Activated CD8-positive, alpha-beta memory T cell treated with anti-CD3 and anti-CD28 coated beads, Interleukin-2, amount 10 ng/mL, durations not matched to agents 7 days and 5 days (primary cell): ENCODE measurements at regions not wholly inside any gene's neighbourhood (a gene's known extent, or its start where the extent isn't known, plus 50 kb on each side); places are given as distances from the start of the nearest gene placed in this dataset.
"Not testable (repeated sequence)": the region's sequence is repeated elsewhere in the genome, so short reads cannot be mapped to it uniquely, and the experiment has no call there.

Source experiments
- ATAC-seq: fragments of 150-1000 bp; cut with Tn5 transposase; one replicate; pipeline ENCODE4 v1.10.0; 2021; ENCODE audit warnings: moderate library complexity
- CTCF ChIA-PET: fragments of 350-600 bp; sonication (Branson Sonifier 250); formaldehyde crosslinking; loops from one replicate; lab custom pipeline; 2021; ENCODE audit warnings: antibody characterized with exemption; lab: Charles Lee
- DNase-seq: peaks from one replicate; pipeline ENCODE4 v3.0.0-alpha.2; 2020
- H3K27ac Mint-ChIP-seq: one replicate; pipeline ENCODE4 v1.8.0; 2021; ENCODE audit warnings: mild to moderate bottlenecking, mixed read lengths
- H3K27me3 Mint-ChIP-seq: one replicate; pipeline ENCODE4 v1.8.0; 2021; ENCODE audit warnings: mixed read lengths
- H3K36me3 Mint-ChIP-seq: one replicate; pipeline ENCODE4 v1.8.0; 2021; ENCODE audit warnings: mild to moderate bottlenecking, mixed read lengths
- H3K4me1 Mint-ChIP-seq: one replicate; pipeline ENCODE4 v1.8.0; 2021; ENCODE audit warnings: mixed read lengths
- H3K4me3 Mint-ChIP-seq: one replicate; pipeline ENCODE4 v1.8.0; 2021; ENCODE audit warnings: mild to moderate bottlenecking, moderate library complexity, mixed read lengths
- H3K9me3 Mint-ChIP-seq: one replicate; pipeline ENCODE4 v1.8.0; 2022; ENCODE audit warnings: low read depth, mixed read lengths

DNA sequence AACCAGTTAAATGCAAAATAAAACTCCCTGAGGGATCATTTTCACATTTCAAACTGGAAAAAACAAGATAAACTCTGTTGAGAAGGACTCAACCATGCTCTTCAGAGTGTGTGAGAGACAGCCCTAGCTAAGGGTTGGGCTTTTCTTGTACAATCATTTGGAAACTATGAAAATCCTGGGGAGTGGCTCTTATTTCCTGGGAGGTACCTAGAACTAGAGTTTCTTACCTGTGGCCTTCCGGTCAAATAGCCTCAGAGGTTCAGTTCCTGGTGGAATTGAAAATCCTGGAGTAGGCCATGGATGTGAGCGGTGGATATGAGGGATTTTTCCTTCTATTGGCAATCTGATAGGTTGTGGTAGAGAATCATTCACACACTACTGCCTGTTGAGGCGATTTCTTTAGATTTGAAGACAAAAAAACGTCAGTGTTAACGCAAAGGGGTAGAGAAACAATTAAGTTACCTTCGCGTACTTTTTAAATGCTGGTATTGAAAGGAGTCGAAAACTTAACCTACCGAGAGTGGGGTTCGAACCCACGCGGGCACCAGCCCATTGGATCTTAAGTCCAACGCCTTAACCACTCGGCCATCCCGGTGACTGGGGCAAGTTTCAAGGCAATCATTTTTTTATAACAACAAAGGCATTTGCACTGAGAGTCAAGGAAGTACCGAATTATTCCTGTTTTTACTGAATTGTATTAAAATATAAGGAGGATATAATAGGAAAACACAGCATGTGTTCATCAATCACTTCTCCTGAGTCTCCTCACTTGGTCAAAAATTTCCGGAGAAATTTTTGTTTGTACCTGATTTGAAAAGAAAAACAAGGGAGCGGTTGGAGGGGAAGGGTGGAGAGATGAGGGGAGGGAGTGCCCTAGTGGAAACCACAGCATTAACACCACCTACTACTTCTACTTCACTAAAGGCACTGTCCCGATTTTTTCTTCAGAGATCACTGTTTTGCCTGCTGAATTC, 191.3 kb downstream of the OR2B2 start:
- Mint-ChIP-seq H3K27ac (no peak overlapping the region), H3K27me3 (peaks cover 39% of the 10 kb centered on the region), H3K36me3 (no peaks in the 10 kb centered on the region), H3K4me1 (peaks cover 27% of the 10 kb centered on the region), H3K9me3 (no peaks in the 10 kb centered on the region), H3K4me3 (peak overlapping the region; percentile 4)
- ATAC-seq (no peak), DNase-seq (no peak)
- CTCF ChIA-PET: no interaction called here

DNA sequence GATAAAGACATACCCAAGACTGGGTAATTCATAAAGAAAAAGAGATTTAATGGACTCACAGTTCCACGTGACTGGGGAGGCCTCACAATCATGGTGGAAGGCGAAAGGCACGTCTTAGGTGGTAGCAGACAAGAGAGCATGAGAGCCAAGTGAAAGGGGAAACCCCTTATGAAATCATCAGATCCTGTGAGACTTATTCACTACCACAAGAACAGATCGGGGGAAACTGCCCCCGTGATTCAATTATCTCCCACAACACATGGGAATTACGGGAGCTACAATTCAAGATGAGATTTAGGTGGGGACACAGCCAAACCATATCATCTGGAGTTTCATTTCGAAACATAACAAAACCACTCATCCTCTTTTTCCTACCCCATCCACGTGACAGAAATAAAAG, 193.2 kb downstream of the OR2B2 start:
- Mint-ChIP-seq H3K4me1 (peaks cover 27% of the 10 kb centered on the region), H3K27me3 (peaks cover 34% of the 10 kb centered on the region)
- H3K36me3 Mint-ChIP-seq, H3K4me3 Mint-ChIP-seq, CTCF ChIA-PET, ATAC-seq, H3K27ac Mint-ChIP-seq, H3K9me3 Mint-ChIP-seq: not testable (repeated sequence)
- peak; percentile 40 for DNase-seq

DNA sequence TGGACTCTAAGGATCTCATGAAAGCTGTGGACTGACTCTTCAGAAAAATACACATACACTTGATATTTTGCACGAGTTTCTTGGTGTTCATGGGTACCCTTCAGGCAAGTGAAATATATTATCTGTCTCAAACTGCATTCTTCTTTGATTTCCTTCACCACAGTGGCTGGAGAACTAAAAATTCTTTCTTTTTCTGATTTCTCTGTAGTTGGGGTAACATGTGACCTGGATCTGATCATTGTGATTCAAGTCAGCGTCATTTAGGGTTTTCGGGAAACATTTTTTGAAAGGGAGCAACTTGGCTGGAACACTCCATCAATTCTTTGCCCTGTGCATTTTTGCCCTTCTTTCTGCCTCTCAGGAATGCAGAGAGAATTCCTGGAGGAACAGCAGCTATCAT, 205.8 kb downstream of the OR2B2 start:
- CTCF ChIA-PET: no interaction called here
- peaks cover 3% of the 10 kb centered on the region for H3K4me1 Mint-ChIP-seq
- no peak overlapping the region for H3K27ac Mint-ChIP-seq
- ATAC-seq: no peak
- H3K27me3 Mint-ChIP-seq: no peaks in the 10 kb centered on the region
- peaks cover 37% of the 10 kb centered on the region for H3K36me3 Mint-ChIP-seq
- no peak for DNase-seq
- no peak overlapping the region for H3K4me3 Mint-ChIP-seq
- H3K9me3 Mint-ChIP-seq: no peaks in the 10 kb centered on the region

DNA sequence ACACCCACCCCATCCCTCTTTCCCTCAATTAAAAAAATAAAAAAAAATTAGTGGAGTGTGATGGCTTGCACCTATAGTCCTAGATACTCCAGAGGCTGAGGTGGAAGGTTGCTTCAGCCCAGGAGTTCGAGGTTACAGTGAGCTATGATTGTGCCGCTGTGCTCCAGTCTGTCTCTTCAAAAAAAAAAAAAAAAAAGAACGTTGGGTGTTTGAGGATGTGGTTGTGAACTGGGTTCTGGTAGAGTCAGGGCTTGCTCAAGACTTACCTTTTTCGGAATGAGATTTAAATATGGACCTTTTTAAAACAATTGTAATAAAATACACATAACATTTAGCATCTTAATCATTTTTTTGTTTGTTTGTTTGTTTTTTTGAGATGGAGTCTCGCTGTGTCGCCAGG, 211.9 kb downstream of the OR2B2 start:
- H3K36me3 Mint-ChIP-seq: peaks cover 41% of the 10 kb centered on the region
- H3K4me3 Mint-ChIP-seq: no peak overlapping the region
- ATAC-seq (no peak), DNase-seq (no peak)
- CTCF ChIA-PET: no interaction called here
- peaks cover 33% of the 10 kb centered on the region for H3K4me1 Mint-ChIP-seq
- H3K9me3 Mint-ChIP-seq: peaks cover 2% of the 10 kb centered on the region
- no peaks in the 10 kb centered on the region for H3K27me3 Mint-ChIP-seq
- H3K27ac Mint-ChIP-seq: peak overlapping the region; percentile 4

DNA sequence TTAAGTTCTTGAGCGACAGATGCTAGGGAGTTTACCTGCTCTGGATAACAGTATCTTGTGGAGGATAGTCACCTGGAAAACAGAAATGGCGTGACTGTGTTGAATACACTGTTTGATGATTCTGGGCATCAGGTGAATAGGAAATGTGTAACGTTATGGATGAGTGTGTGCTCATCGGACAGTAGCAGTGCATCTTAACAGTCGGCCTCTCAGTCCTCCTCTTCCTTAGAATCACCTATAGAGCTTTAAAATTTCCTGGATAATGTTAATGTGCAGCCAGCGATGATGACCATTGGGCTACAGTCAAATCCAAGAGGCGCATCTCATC, 217.7 kb downstream of the OR2B2 start:
- peak overlapping the region; percentile 89 for H3K4me3 Mint-ChIP-seq
- CTCF ChIA-PET: interaction anchor here (0.9 to 1.2 kb wide), 2 partner anchors 10 to 58 kb away, joined by 3 to 5 read pairs; no protein-coding TSS in a partner anchor
- H3K27me3 Mint-ChIP-seq: peaks cover 4% of the 10 kb centered on the region
- peaks cover 12% of the 10 kb centered on the region for H3K36me3 Mint-ChIP-seq
- H3K4me1 Mint-ChIP-seq: peaks cover 28% of the 10 kb centered on the region
- peak overlapping the region; percentile 85 for H3K27ac Mint-ChIP-seq
- peaks cover 2% of the 10 kb centered on the region for H3K9me3 Mint-ChIP-seq
- ATAC-seq (no peak), DNase-seq (no peak)

DNA sequence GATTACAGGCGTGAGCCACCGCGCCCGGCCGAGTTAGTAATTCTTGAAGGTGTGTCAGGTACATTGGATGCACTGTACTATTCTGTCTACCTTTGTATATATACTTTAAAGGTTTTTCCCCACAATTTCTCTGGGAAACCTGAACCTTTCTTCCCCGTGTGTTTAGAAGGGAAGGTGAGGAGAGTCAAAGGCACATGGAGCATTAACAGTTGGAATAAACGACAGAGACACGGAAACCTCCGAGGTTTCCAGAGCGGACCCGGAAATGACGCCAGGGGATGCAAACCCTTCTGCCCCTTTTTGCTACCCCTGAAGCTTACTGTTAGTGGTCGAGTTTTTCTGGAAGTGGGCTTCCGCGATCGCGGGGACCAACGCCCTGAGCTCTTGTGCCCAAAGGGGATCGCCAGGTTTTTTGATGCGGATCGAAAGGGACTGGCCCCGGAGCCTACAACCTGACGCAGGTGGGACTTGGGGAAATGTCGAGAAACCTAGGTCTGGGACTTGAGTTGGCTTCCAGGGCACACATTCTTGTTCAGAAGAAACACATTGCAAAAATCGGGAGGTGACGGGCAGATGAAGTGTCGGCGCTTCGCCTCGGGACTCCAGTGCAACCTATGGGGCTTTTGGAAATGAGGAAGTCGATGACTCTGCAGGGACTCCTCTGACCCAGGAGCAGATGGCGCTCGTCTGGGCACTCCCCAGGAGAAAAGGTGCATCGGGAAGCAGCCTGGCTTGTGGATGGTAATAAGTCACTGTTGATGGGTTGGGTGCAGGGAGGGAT, 218.2 kb downstream of the OR2B2 start:
- peaks cover 4% of the 10 kb centered on the region for H3K27me3 Mint-ChIP-seq
- peak; percentile 75 for ATAC-seq
- CTCF ChIA-PET: interaction anchor here (0.9 to 1.2 kb wide), 2 partner anchors 10 to 59 kb away, joined by 3 to 5 read pairs; no protein-coding TSS in a partner anchor
- H3K4me3 Mint-ChIP-seq: peak overlapping the region; percentile 89
- peaks cover 23% of the 10 kb centered on the region for H3K4me1 Mint-ChIP-seq
- peak overlapping the region; percentile 85 for H3K27ac Mint-ChIP-seq
- peaks cover 2% of the 10 kb centered on the region for H3K9me3 Mint-ChIP-seq
- peaks cover 10% of the 10 kb centered on the region for H3K36me3 Mint-ChIP-seq
- DNase-seq: peak; percentile 61

DNA sequence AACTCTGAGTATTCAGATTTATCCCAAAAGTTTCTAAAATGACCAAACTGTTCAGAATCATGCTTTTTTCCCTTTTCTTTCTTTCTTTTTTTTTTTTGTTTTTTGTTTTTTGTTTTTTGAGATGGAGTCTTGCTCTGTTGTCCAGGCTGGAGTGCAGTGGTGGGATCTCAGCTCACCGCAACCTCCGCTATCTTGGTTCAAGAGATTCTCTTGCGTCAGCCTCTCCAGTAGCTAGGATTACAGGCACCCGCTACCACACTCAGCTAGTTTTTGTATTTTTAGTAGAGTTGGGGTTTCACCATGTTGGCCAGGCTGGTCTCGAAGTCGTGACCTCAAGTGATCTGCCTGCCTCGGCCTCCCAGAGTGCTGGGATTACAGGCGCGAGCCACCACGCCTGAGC, 219.2 kb upstream of the ZNF184 start:
- H3K27ac Mint-ChIP-seq, H3K27me3 Mint-ChIP-seq, ATAC-seq, H3K4me3 Mint-ChIP-seq, DNase-seq, H3K9me3 Mint-ChIP-seq: not testable (repeated sequence)
- H3K36me3 Mint-ChIP-seq: peaks cover 11% of the 10 kb centered on the region
- CTCF ChIA-PET: interaction anchor here (1.1 to 1.9 kb wide), 3 partner anchors 60 to 107 kb away, joined by 3 to 6 read pairs (median 4); no protein-coding TSS in a partner anchor
- H3K4me1 Mint-ChIP-seq: peaks cover 35% of the 10 kb centered on the region

DNA sequence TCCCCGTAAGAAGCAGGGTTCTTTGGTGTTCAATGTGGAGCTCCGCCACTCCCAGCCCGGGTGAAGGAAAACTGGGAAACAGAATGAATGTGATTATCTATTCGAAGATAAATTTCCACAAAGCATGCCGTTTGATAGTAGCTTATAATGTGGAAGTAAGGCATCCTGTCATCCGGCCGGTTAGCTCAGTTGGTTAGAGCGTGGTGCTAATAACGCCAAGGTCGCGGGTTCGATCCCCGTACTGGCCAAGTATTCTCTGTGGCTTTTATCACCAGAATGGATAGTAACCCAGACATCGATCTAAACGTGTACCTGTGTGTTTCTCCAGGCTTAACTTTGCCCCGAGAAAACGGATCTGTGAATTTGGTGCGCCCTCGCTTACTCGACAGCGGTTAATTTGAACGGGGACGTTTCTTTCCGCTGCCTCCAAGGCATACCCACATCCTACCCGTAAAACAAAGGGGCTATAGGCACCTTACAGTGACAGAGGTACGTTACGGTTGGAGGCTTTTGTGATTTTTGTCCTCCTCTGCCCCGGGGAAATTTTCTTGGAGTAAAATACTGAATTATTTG, 215.2 kb upstream of the ZNF184 start:
- CTCF ChIA-PET: interaction anchor here (0.6 to 1.9 kb wide), 13 partner anchors 10 to 512 kb away, joined by 3 to 8 read pairs (median 4); no protein-coding TSS in a partner anchor

DNA sequence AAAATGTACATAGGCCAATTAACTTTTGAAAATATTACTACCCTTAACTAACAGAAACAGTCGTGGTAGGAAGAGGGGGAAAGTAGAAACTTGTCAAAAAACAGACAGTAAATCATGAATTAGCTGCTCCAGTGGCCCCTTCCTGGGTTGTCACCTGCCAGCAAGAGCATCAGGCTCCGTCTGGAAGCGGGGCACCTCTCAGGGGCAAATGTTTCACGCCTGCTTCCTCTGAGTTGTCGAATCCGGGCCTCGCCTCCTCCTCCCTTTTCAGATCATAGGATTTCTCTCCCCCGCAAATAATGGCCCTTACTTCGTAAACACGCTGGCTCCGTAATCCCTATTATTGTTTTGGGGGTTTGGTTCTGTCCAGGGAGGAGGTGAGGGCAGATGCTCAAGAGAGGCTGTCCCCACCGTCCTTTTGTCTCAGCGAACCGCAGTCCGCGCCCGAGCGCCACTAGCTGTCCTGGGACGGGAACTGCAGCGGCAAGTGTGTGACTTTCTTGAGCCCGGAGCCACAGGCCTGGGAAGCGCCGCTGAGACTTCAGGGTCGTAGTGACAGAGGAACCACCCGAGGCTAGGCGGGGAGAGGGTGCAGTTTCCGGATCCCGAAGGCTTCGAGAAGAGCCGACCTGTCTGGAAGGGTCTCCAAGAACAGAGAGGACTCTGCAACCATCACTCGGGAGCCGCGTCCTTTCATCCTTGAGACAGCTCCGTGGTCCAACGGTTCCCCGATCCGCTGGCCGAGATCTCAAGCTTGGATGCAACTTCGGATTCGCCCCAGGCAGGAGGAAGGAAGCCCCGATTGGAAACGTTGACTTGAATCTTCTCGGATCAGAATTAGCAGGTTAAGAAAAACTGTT, 214.5 kb upstream of the ZNF184 start:
- ATAC-seq (peak; percentile 82), DNase-seq (peak; percentile 89)
- H3K4me3 Mint-ChIP-seq: peak overlapping the region; percentile 84
- H3K27ac Mint-ChIP-seq: peak overlapping the region; percentile 88
- peaks cover 3% of the 10 kb centered on the region for H3K36me3 Mint-ChIP-seq
- peaks cover 18% of the 10 kb centered on the region for H3K4me1 Mint-ChIP-seq
- peaks cover 17% of the 10 kb centered on the region for H3K27me3 Mint-ChIP-seq
- H3K9me3 Mint-ChIP-seq: no peaks in the 10 kb centered on the region
- CTCF ChIA-PET: interaction anchor here (0.6 to 1.9 kb wide), 14 partner anchors 9 to 511 kb away, joined by 3 to 8 read pairs (median 4); no protein-coding TSS in a partner anchor

More for the DNA sequence above, 215.2 kb upstream of the ZNF184 start:
- Mint-ChIP-seq H3K36me3 (peaks cover 3% of the 10 kb centered on the region), H3K9me3 (no peaks in the 10 kb centered on the region), H3K4me3 (peak overlapping the region; percentile 84), H3K4me1 (peaks cover 18% of the 10 kb centered on the region), H3K27ac (peak overlapping the region; percentile 88), H3K27me3 (peaks cover 13% of the 10 kb centered on the region)
- peak; percentile 77 for ATAC-seq
- peak; percentile 90 for DNase-seq

DNA sequence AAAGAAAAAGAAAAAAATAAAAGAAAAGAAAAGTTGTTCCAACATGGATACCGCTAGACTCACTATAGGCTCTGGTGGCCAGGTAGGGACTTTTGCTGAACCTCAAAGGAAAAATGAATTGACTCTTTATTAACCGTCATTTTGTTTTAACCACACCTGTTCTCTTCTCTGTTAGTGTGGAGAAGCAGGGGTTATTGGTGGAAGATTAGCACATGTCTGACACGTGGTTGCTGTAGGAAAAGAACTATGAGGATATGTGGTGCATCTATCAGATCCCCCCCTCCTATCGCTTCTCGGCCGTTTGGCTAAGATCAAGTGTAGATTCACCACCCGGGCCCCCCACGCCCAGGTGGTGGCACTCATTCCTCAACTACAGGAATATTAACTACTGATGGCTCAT, 212.4 kb upstream of the ZNF184 start:
- Mint-ChIP-seq H3K4me3 (no peak overlapping the region), H3K4me1 (peaks cover 26% of the 10 kb centered on the region), H3K36me3 (peaks cover 8% of the 10 kb centered on the region), H3K27ac (no peak overlapping the region), H3K9me3 (peaks cover 2% of the 10 kb centered on the region), H3K27me3 (peaks cover 35% of the 10 kb centered on the region)
- ATAC-seq: no peak
- no peak for DNase-seq
- CTCF ChIA-PET: interaction anchor here (0.7 kb wide), 1 partner anchor 497 kb away, joined by 3 read pairs; no protein-coding TSS in a partner anchor

DNA sequence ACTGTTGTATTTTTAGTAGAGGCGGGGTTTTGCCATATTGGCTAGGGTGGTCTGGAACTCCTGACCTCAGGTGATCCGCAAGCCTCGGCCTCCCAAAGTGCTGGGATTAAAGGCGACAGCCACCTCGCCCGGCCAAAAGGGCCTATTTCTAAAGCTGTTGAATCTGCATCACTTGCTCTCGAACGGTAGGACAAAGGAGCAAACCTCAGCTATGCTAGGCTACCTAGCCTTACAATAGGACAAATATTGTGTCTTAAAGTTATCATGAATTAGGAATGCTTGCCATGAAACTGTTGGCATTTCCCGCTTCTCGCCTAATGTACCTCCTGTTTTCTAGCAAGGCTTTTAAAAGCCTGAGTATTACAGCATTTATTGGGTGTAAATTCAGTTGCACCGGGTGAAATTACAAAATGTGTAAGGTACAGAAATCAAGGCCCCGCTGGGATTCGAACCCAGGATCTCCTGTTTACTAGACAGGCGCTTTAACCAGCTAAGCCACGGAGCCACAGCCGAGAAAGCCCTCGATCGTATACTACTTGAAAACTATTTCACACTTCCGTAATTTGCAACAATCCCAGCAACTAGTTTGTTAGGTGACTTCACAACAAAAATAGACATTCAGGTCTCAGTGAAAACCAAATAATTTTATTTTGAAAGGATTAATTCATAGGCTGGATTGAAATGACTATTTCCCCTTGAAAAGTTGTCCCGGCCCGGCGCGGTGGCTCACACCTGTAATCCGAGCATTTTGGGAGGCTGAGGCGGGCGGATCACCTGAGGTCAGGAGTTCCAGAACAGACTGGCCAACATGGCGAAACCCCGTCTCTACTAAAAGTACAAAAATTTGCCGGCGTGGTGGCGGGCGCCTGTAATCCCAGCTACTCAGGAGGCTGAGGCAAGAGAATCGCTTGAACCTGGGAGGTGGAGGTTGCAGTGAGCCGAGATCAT, 211.6 kb upstream of the ZNF184 start:
- peak; percentile 24 for ATAC-seq
- peak; percentile 82 for DNase-seq
- peaks cover 32% of the 10 kb centered on the region for H3K4me1 Mint-ChIP-seq
- no peak overlapping the region for H3K4me3 Mint-ChIP-seq
- CTCF ChIA-PET: interaction anchor here (0.7 to 1.1 kb wide), 3 partner anchors 9 to 496 kb away, joined by 3 to 5 read pairs (median 3); no protein-coding TSS in a partner anchor
- H3K36me3 Mint-ChIP-seq: peaks cover 12% of the 10 kb centered on the region
- peaks cover 2% of the 10 kb centered on the region for H3K9me3 Mint-ChIP-seq
- peak overlapping the region; percentile 62 for H3K27ac Mint-ChIP-seq
- peaks cover 42% of the 10 kb centered on the region for H3K27me3 Mint-ChIP-seq
